ENCODE measurements at regions not wholly inside any gene's neighbourhood (a gene's known extent, or its start where the extent isn't known, plus 50 kb on each side); places are given as distances from the start of the nearest gene placed in this dataset.

DNA sequence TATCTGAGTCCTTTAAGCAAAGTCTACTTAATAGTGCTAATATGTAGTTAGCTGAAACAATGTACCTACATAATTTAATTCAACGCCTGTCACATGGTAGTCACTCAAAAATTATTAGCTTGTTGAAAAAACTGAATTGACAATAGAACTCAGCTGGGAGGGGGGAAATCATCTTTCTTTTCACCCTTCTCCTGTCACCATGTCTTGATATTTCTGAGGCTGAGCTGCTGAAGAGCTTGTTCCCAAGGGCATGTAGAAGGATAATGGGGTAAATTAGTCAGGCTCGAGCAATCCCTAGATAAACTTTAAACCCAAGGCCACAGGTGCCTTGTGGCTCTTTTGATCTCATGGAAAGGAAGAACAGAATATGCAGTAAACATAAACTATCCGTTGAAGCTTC lies 339.6 kb upstream of the LRATD1 start:
- Histone ChIP-seq H3K4me1 (no peaks in the 10 kb centered on the region), H3K27me3 (no peaks in the 10 kb centered on the region), H3K4me3 (no peak overlapping the region), H3K27ac (no peak overlapping the region), H3K9me3 (no peaks in the 10 kb centered on the region), H3K36me3 (no peaks in the 10 kb centered on the region)
- 23% methylated on average over 3 of the region's 3 CpGs for WGBS (ENCODE audit: insufficient coverage, low coverage, low lambda C conversion rate, missing lambda C conversion rate)
- intact Hi-C loops (cut with DNase I): no loop called here
- no peak for ATAC-seq
- TF ChIP-seq, protein P1, sequence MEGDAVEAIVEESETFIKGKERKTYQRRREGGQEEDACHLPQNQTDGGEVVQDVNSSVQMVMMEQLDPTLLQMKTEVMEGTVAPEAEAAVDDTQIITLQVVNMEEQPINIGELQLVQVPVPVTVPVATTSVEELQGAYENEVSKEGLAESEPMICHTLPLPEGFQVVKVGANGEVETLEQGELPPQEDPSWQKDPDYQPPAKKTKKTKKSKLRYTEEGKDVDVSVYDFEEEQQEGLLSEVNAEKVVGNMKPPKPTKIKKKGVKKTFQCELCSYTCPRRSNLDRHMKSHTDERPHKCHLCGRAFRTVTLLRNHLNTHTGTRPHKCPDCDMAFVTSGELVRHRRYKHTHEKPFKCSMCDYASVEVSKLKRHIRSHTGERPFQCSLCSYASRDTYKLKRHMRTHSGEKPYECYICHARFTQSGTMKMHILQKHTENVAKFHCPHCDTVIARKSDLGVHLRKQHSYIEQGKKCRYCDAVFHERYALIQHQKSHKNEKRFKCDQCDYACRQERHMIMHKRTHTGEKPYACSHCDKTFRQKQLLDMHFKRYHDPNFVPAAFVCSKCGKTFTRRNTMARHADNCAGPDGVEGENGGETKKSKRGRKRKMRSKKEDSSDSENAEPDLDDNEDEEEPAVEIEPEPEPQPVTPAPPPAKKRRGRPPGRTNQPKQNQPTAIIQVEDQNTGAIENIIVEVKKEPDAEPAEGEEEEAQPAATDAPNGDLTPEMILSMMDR (IDR thresholded peaks at IDR 0.05): no peak
- TF ChIP-seq POLR2A (IDR thresholded peaks at IDR 0.05): no peak
- DNase-seq: no peak

DNA sequence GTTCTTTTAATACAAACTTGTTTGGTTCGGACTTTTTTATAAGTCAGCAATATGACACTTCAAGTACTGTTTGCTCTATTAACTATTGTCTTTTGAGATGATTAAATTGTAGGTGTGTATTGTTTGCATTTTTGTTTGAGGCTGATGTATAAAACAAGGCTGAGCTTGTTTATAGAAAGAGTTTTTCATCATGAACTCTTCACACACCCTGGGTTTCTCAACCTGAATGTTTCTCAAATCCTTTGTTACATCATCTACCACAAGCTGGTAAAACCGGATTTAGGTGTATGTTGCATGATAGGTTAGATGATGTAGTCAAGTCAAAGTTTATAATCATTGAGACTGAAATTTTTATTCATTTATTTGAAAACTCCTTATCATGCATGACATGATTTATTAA lies 335.2 kb upstream of the LRATD1 start:
- intact Hi-C loops (cut with DNase I): no loop called here
- no peak overlapping the region for H3K4me3 ChIP-seq
- WGBS (ENCODE audit: insufficient coverage, low coverage, low lambda C conversion rate, missing lambda C conversion rate): 50% methylated on average over 2 of the region's 2 CpGs

DNA sequence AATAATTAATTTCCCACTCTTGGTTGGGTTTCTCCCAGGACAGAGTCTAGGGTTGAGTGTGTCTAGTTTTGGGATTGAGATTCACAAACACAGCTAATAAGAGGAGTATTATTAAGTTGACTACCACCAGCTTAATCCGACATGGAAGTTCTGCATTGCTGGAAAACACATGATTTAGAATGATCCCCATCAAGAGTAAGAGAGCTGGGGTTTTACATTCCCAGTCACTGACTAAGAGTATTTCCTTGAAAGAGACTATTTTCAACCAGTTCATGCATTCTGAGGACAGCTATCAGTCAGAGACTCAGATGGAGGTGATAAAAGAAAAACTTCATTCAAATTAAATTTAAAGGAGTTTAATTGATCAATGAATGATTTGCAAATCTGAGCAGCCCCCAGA lies 334.6 kb upstream of the LRATD1 start:
- Histone ChIP-seq H3K4me3 (no peak overlapping the region), H3K9me3 (no peaks in the 10 kb centered on the region), H3K27ac (no peak overlapping the region), H3K4me1 (no peaks in the 10 kb centered on the region), H3K27me3 (no peaks in the 10 kb centered on the region), H3K36me3 (no peaks in the 10 kb centered on the region)
- 73% methylated on average over 1 of the region's 1 CpG for WGBS (ENCODE audit: insufficient coverage, low coverage, low lambda C conversion rate, missing lambda C conversion rate)
- TF ChIP-seq, protein P1 (IDR thresholded peaks at IDR 0.05): no peak
- TF ChIP-seq POLR2A (IDR thresholded peaks at IDR 0.05): no peak
- intact Hi-C loops (cut with DNase I): no loop called here
- no peak for ATAC-seq
- DNase-seq: no peak

More for the DNA sequence above, 335.2 kb upstream of the LRATD1 start:
- Histone ChIP-seq H3K9me3 (no peaks in the 10 kb centered on the region), H3K36me3 (no peaks in the 10 kb centered on the region), H3K4me1 (no peaks in the 10 kb centered on the region), H3K27me3 (no peaks in the 10 kb centered on the region), H3K27ac (no peak overlapping the region)
- TF ChIP-seq, protein P1 (IDR thresholded peaks at IDR 0.05): no peak
- no peak for TF ChIP-seq POLR2A (IDR thresholded peaks at IDR 0.05)
- DNase-seq (no peak), ATAC-seq (no peak)

DNA sequence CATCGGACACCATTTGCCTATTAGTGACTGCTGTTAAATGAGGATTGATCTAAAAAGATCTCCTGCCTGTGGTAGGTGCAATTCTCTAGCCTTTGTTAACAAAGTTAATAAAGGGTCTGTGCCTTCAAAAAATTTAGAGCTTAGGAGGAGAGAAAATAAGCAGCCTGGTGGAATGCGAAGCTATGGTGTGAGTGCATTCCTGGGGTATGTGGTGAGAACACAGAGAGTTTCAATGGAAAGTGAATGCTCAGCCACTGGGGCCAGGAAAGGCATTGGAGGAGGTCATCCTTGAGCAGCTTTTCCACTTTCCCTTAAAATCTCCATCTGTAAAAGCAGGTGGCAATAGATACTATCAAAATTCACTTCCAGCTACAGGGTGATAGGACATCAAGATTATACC lies 331.2 kb upstream of the LRATD1 start:
- intact Hi-C loops (cut with DNase I): no loop called here
- H3K27me3 ChIP-seq: no peaks in the 10 kb centered on the region
- TF ChIP-seq POLR2A (IDR thresholded peaks at IDR 0.05): no peak
- TF ChIP-seq, protein P1 (IDR thresholded peaks at IDR 0.05): no peak
- H3K9me3 ChIP-seq: no peaks in the 10 kb centered on the region
- no peak for ATAC-seq
- no peak overlapping the region for H3K27ac ChIP-seq
- no peaks in the 10 kb centered on the region for H3K36me3 ChIP-seq
- WGBS (ENCODE audit: insufficient coverage, low coverage, low lambda C conversion rate, missing lambda C conversion rate): 66% methylated on average over 2 of the region's 2 CpGs
- DNase-seq: no peak
- no peak overlapping the region for H3K4me3 ChIP-seq
- no peaks in the 10 kb centered on the region for H3K4me1 ChIP-seq

Measured in right lobe of liver (tissue), 6 donors.